ENCODE measurements at regions not wholly inside any gene's neighbourhood (a gene's known extent, or its start where the extent isn't known, plus 50 kb on each side); places are given as distances from the start of the nearest gene placed in this dataset.

- DNase-seq (ENCODE audit: low read depth) = no peak
Measured at GRCh38 chr22:48536541-48537342, 1290.9 kb downstream of the BRD1 start.

GRCh38 chr22:48535868-48536540 lies 1291.7 kb downstream of the BRD1 start:
- DNase-seq (ENCODE audit: low read depth) = no peak

- no peak for DNase-seq (ENCODE audit: low read depth)
Measured at GRCh38 chr22:48534395-48534958, 1293.2 kb downstream of the BRD1 start.

GRCh38 chr22:48532986-48533385 lies 1294.7 kb downstream of the BRD1 start:
- DNase-seq (ENCODE audit: low read depth) = no peak

GRCh38 chr22:48531761-48532435 lies 1295.8 kb downstream of the BRD1 start:
- no peak for DNase-seq (ENCODE audit: low read depth)

GRCh38 chr22:48531108-48531507 lies 1296.6 kb downstream of the BRD1 start:
- DNase-seq (ENCODE audit: low read depth) = no peak

GRCh38 chr22:48530666-48531065 lies 1297.0 kb downstream of the BRD1 start:
- no peak for DNase-seq (ENCODE audit: low read depth)

GRCh38 chr22:48528221-48528915 lies 1299.3 kb downstream of the BRD1 start:
- no peak for DNase-seq (ENCODE audit: low read depth)

- DNase-seq (ENCODE audit: low read depth) = no peak
Measured at GRCh38 chr22:48523761-48524160, 1303.9 kb downstream of the BRD1 start.

GRCh38 chr22:48523091-48523490 lies 1304.6 kb downstream of the BRD1 start:
- DNase-seq (ENCODE audit: low read depth) = no peak

GRCh38 chr22:48522271-48522670 lies 1305.4 kb downstream of the BRD1 start:
- no peak for DNase-seq (ENCODE audit: low read depth)

GRCh38 chr22:48520884-48521588 lies 1306.6 kb downstream of the BRD1 start:
- no peak for DNase-seq (ENCODE audit: low read depth)

- DNase-seq (ENCODE audit: low read depth) = no peak
Measured at GRCh38 chr22:48520207-48520606, 1307.5 kb downstream of the BRD1 start.

GRCh38 chr22:48517039-48518030 lies 1310.3 kb downstream of the BRD1 start:
- no peak for DNase-seq (ENCODE audit: low read depth)

- DNase-seq (ENCODE audit: low read depth) = no peak
Measured at GRCh38 chr22:48516571-48516970, 1311.1 kb downstream of the BRD1 start.

GRCh38 chr22:48515571-48516200 lies 1312.0 kb downstream of the BRD1 start:
- no peak for DNase-seq (ENCODE audit: low read depth)

GRCh38 chr22:48513929-48514328 lies 1313.7 kb downstream of the BRD1 start:
- DNase-seq (ENCODE audit: low read depth) = no peak

- no peak for DNase-seq (ENCODE audit: low read depth)
Measured at GRCh38 chr22:48513446-48513845, 1314.2 kb downstream of the BRD1 start.

GRCh38 chr22:48511781-48512327 lies 1315.8 kb downstream of the BRD1 start:
- no peak for DNase-seq (ENCODE audit: low read depth)
